ENCODE measurements at regions not wholly inside any gene's neighbourhood (a gene's known extent, or its start where the extent isn't known, plus 50 kb on each side); places are given as distances from the start of the nearest gene placed in this dataset.

- TF ChIP-seq CTCF (IDR thresholded peaks at IDR 0.05; ENCODE audit: insufficient read depth, low read length, poor library complexity, severe bottlenecking) (no peak), EZH2phosphoT487 (conservative IDR thresholded peaks at IDR 0.05; ENCODE audit: low read length) (no peak)
These were observed 145.7 kb upstream of the ADAMTS3 start for GRCh38 chr4:72714482-72715279.

Measured in SU-DHL-6 (cell line).